ENCODE measurements at regions not wholly inside any gene's neighbourhood (a gene's known extent, or its start where the extent isn't known, plus 50 kb on each side); places are given as distances from the start of the nearest gene placed in this dataset.

- TF ChIP-seq, protein P1, sequence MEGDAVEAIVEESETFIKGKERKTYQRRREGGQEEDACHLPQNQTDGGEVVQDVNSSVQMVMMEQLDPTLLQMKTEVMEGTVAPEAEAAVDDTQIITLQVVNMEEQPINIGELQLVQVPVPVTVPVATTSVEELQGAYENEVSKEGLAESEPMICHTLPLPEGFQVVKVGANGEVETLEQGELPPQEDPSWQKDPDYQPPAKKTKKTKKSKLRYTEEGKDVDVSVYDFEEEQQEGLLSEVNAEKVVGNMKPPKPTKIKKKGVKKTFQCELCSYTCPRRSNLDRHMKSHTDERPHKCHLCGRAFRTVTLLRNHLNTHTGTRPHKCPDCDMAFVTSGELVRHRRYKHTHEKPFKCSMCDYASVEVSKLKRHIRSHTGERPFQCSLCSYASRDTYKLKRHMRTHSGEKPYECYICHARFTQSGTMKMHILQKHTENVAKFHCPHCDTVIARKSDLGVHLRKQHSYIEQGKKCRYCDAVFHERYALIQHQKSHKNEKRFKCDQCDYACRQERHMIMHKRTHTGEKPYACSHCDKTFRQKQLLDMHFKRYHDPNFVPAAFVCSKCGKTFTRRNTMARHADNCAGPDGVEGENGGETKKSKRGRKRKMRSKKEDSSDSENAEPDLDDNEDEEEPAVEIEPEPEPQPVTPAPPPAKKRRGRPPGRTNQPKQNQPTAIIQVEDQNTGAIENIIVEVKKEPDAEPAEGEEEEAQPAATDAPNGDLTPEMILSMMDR (IDR thresholded peaks at IDR 0.05): no peak
- no peak for TF ChIP-seq EP300 (IDR thresholded peaks at IDR 0.05)
- TF ChIP-seq POLR2A (IDR thresholded peaks at IDR 0.05; ENCODE audit: low read depth): no peak
These were observed 368.4 kb upstream of the GRAMD2B start for GRCh38 chr5:126054577-126055347.

Data from esophagus muscularis mucosa (tissue), 4 donors.